Right renal pelvis (tissue), 4 donors: ENCODE measurements at regions not wholly inside any gene's neighbourhood (a gene's known extent, or its start where the extent isn't known, plus 50 kb on each side); places are given as distances from the start of the nearest gene placed in this dataset.

Experiments used
- DNase-seq, 4 donors: peaks; one replicate each; pipeline ENCODE4 v3.0.0-alpha.2; 2013; ENCODE audit warnings: low read depth in 4 of 4, low spot score in 3 of 4, missing footprints in 1 of 4

GRCh38 chr2:20132990-20133535 is 81.6 kb upstream of the LAPTM4A start:
- no peak for DNase-seq

GRCh38 chr2:20130821-20131645 is 79.6 kb upstream of the LAPTM4A start:
- DNase-seq, result no peak

GRCh38 chr2:20130160-20130560 is 78.7 kb upstream of the LAPTM4A start:
- no peak for DNase-seq

- DNase-seq, result no peak
These were observed 78.1 kb upstream of the LAPTM4A start for GRCh38 chr2:20129331-20130159.

GRCh38 chr2:20128506-20129330 is 77.3 kb upstream of the LAPTM4A start:
- DNase-seq, result no peak

- DNase-seq, result no peak
These were observed 75.0 kb upstream of the LAPTM4A start for GRCh38 chr2:20126469-20126868.

- DNase-seq, result no peak
These were observed 74.6 kb upstream of the LAPTM4A start for GRCh38 chr2:20126040-20126439.

- no peak for DNase-seq
These were observed 74.2 kb upstream of the LAPTM4A start for GRCh38 chr2:20125616-20126015.

GRCh38 chr2:20125164-20125563 is 73.7 kb upstream of the LAPTM4A start:
- DNase-seq, result no peak

- no peak for DNase-seq
These were observed 72.6 kb upstream of the LAPTM4A start for GRCh38 chr2:20123871-20124594.

- DNase-seq, result no peak
These were observed 71.4 kb upstream of the LAPTM4A start for GRCh38 chr2:20122864-20123263.

GRCh38 chr2:20120569-20121416 is 69.4 kb upstream of the LAPTM4A start:
- DNase-seq, result no peak

GRCh38 chr2:20118051-20118450 is 66.6 kb upstream of the LAPTM4A start:
- DNase-seq, result no peak

GRCh38 chr2:20115902-20116301 is 64.5 kb upstream of the LAPTM4A start:
- no peak for DNase-seq

GRCh38 chr2:20115374-20115773 is 63.9 kb upstream of the LAPTM4A start:
- DNase-seq, result no peak

- no peak for DNase-seq
These were observed 62.8 kb upstream of the LAPTM4A start for GRCh38 chr2:20113986-20114938.

- DNase-seq, result no peak
These were observed 61.8 kb upstream of the LAPTM4A start for GRCh38 chr2:20113004-20113796.
